Rectal smooth muscle tissue (tissue), 1 donor: ENCODE measurements at regions not wholly inside any gene's neighbourhood (a gene's known extent, or its start where the extent isn't known, plus 50 kb on each side); places are given as distances from the start of the nearest gene placed in this dataset.

Source experiments
- H3K27ac ChIP-seq: one replicate; pipeline ENCODE4 v1.7.0; 2013; ENCODE audit warnings: low read depth, low read length, inconsistent platforms
- H3K27me3 ChIP-seq: one replicate; pipeline ENCODE4 v1.7.0; 2013; ENCODE audit warnings: low read length; ENCODE audit not compliant: control insufficient read depth, insufficient read depth
- H3K36me3 ChIP-seq: one replicate; pipeline ENCODE4 v1.7.0; 2013; ENCODE audit warnings: low read length; ENCODE audit not compliant: control insufficient read depth, insufficient read depth
- H3K4me1 ChIP-seq: one replicate; pipeline ENCODE4 v1.7.0; 2013; ENCODE audit warnings: low read length; ENCODE audit not compliant: control insufficient read depth, insufficient read depth
- H3K4me3 ChIP-seq: one replicate; pipeline ENCODE4 v1.7.0; 2013; ENCODE audit warnings: low read length
- H3K9ac ChIP-seq: one replicate; pipeline ENCODE4 v1.7.0; 2013; ENCODE audit warnings: low read length

DNA sequence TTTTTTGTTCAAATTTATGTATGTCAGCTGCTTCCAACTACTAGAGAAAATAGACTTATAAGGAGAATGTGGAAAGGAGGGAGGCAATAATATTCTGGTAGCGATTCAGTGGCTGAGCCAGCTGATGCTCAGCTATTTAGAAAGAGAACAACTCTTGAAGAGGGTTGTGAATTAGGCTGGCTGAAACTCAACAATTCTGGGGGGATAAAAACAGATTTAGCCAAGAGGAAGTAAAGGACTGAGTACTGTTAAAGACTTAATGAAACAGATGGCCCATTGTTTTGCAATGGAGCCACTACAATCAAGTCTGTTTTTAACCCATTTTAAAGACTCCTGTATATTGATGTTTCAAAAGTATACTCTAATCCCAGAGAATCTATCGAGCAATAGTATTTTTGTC is 1058.9 kb downstream of the C4orf33 start:
- no peaks in the 10 kb centered on the region for H3K36me3 ChIP-seq
- H3K4me3 ChIP-seq: no peak overlapping the region
- no peaks in the 10 kb centered on the region for H3K4me1 ChIP-seq
- H3K9ac ChIP-seq: no peak overlapping the region
- no peak overlapping the region for H3K27ac ChIP-seq
- H3K27me3 ChIP-seq: no peaks in the 10 kb centered on the region

DNA sequence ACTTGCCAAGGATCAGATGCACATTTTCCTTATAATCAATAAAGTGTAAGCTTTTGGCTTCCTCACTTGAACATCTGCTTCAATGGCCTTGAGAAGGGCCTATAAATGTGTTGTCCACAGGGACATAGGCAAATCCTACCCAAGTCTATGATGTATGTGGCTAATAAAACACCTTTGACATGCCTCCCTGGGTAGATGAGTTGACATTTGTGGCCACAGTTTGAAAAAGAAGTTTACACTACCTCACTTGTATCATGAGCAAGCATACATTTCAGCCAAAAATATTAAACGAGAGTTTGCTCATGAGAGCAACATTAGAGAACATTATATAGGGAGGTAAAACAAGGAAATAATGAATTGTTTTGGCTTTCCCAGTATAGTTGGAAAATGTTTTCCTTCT is 1067.7 kb downstream of the C4orf33 start:
- no peaks in the 10 kb centered on the region for H3K36me3 ChIP-seq
- no peaks in the 10 kb centered on the region for H3K4me1 ChIP-seq
- H3K4me3 ChIP-seq: no peak overlapping the region
- no peaks in the 10 kb centered on the region for H3K27me3 ChIP-seq
- no peak overlapping the region for H3K27ac ChIP-seq
- no peak overlapping the region for H3K9ac ChIP-seq

GRCh38 chr4:130165381-130165780 is 1069.4 kb downstream of the C4orf33 start:
- no peaks in the 10 kb centered on the region for H3K36me3 ChIP-seq
- no peak overlapping the region for H3K4me3 ChIP-seq
- no peak overlapping the region for H3K9ac ChIP-seq
- no peaks in the 10 kb centered on the region for H3K27me3 ChIP-seq
- no peaks in the 10 kb centered on the region for H3K4me1 ChIP-seq
- H3K27ac ChIP-seq: no peak overlapping the region

DNA sequence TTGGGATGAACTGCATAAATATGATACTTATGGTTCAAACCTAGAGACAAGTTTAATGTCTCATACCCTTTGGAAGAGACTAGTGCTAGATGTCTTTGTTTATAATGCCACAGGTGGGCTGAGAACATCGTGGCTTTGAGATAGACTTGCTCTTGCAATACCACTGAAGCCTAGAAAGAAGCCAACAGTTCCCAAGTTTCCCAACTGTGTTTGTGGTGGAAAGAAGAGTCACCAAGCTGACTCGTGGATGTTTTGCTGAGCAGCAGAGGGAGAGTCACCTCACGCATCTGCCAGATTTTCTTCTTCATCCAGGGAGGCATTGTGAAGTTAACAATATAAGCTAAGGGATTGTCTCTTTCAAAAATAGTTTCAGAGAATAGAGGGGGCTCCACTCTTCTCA is 1076.2 kb downstream of the C4orf33 start:
- Histone ChIP-seq H3K4me1 (no peaks in the 10 kb centered on the region), H3K4me3 (no peak overlapping the region), H3K27me3 (no peaks in the 10 kb centered on the region), H3K36me3 (no peaks in the 10 kb centered on the region), H3K27ac (no peak overlapping the region), H3K9ac (no peak overlapping the region)

DNA sequence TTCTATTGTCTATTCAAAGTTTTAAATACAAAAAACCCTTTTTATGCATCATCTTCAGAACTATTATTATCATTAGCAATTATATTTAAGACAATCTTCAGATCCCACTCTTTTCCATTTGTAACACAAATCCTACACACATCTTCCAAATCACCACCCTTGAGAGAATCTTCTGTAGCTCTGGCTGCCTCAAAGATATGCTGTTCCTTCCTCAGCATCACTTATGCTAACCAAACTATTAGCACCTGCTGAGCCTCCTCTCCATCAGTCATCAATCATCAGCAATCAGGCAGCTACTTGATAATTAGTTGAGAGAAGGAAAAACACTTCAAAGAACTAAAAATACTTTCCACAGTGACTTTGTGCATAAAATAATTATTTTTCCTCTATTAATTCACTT is 1082.2 kb downstream of the C4orf33 start:
- no peak overlapping the region for H3K4me3 ChIP-seq
- H3K27me3 ChIP-seq: no peaks in the 10 kb centered on the region
- no peak overlapping the region for H3K9ac ChIP-seq
- H3K4me1 ChIP-seq: no peaks in the 10 kb centered on the region
- no peak overlapping the region for H3K27ac ChIP-seq
- H3K36me3 ChIP-seq: no peaks in the 10 kb centered on the region

- Histone ChIP-seq H3K36me3 (no peaks in the 10 kb centered on the region), H3K4me3 (no peak overlapping the region), H3K27me3 (no peaks in the 10 kb centered on the region), H3K9ac (no peak overlapping the region), H3K4me1 (no peaks in the 10 kb centered on the region), H3K27ac (no peak overlapping the region)
Observed at GRCh38 chr4:130183096-130183495, 1087.1 kb downstream of the C4orf33 start.

DNA sequence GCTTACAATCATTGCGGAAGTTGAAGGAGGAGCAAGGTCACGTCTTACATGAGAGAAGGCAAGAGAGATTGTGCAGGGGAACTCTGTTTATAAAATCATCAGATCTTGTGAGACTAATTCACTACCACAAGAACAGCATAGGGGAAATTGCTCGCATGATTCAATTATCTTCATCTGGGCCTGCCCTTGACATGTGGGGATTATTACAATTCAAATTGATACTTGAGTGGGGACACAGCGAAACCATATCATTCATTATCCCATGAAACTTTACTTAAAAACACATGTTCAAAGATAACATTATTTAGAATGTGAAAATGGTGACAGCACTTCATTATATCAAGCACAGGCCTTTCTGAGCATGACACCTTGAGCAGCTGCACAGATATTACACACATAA is 1087.8 kb downstream of the C4orf33 start:
- H3K4me1 ChIP-seq: no peaks in the 10 kb centered on the region
- H3K9ac ChIP-seq: no peak overlapping the region
- H3K4me3 ChIP-seq: no peak overlapping the region
- H3K27me3 ChIP-seq: no peaks in the 10 kb centered on the region
- no peak overlapping the region for H3K27ac ChIP-seq
- H3K36me3 ChIP-seq: no peaks in the 10 kb centered on the region

- no peaks in the 10 kb centered on the region for H3K4me1 ChIP-seq
- H3K27me3 ChIP-seq: no peaks in the 10 kb centered on the region
- no peak overlapping the region for H3K4me3 ChIP-seq
- no peak overlapping the region for H3K9ac ChIP-seq
- no peaks in the 10 kb centered on the region for H3K36me3 ChIP-seq
- no peak overlapping the region for H3K27ac ChIP-seq
Observed at GRCh38 chr4:130185123-130185522, 1089.2 kb downstream of the C4orf33 start.

GRCh38 chr4:130186931-130187330 is 1091.0 kb downstream of the C4orf33 start:
- Histone ChIP-seq H3K27ac (no peak overlapping the region), H3K27me3 (no peaks in the 10 kb centered on the region), H3K36me3 (no peaks in the 10 kb centered on the region), H3K9ac (no peak overlapping the region), H3K4me1 (no peaks in the 10 kb centered on the region), H3K4me3 (no peak overlapping the region)

DNA sequence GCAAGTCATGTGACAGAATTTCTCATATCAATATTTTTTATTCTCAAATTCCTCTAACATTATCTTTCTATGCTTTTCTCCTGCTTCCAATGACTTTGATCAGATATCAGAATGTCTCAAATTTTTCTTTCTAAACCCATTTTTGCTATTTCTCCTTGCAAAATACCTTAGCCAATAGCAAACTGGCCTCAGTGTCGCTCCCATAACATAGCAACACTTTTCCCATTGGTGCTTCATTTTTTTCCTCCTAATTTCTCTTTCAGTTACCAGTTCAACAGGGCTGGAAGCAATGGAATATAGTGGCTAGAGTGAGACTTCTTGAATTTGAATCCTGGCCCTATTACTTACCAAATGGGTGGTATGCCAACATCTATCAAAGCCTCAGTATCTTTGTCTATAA is 1091.6 kb downstream of the C4orf33 start:
- H3K27me3 ChIP-seq: no peaks in the 10 kb centered on the region

GRCh38 chr4:130192787-130193186 is 1096.8 kb downstream of the C4orf33 start:
- no peak overlapping the region for H3K9ac ChIP-seq
- no peaks in the 10 kb centered on the region for H3K4me1 ChIP-seq
- no peak overlapping the region for H3K4me3 ChIP-seq
- H3K36me3 ChIP-seq: no peaks in the 10 kb centered on the region
- no peak overlapping the region for H3K27ac ChIP-seq
- H3K27me3 ChIP-seq: no peaks in the 10 kb centered on the region

More for the DNA sequence above, 1091.6 kb downstream of the C4orf33 start:
- H3K4me1 ChIP-seq: no peaks in the 10 kb centered on the region
- H3K36me3 ChIP-seq: no peaks in the 10 kb centered on the region
- no peak overlapping the region for H3K27ac ChIP-seq
- no peak overlapping the region for H3K9ac ChIP-seq
- no peak overlapping the region for H3K4me3 ChIP-seq

GRCh38 chr4:130197946-130198345 is 1102.0 kb downstream of the C4orf33 start:
- no peak overlapping the region for H3K4me3 ChIP-seq
- H3K4me1 ChIP-seq: no peaks in the 10 kb centered on the region
- H3K36me3 ChIP-seq: no peaks in the 10 kb centered on the region
- H3K27ac ChIP-seq: no peak overlapping the region
- no peak overlapping the region for H3K9ac ChIP-seq
- no peaks in the 10 kb centered on the region for H3K27me3 ChIP-seq

GRCh38 chr4:130203571-130203970 is 1107.6 kb downstream of the C4orf33 start:
- Histone ChIP-seq H3K27me3 (no peaks in the 10 kb centered on the region), H3K27ac (no peak overlapping the region), H3K4me3 (no peak overlapping the region), H3K4me1 (no peaks in the 10 kb centered on the region), H3K36me3 (no peaks in the 10 kb centered on the region), H3K9ac (no peak overlapping the region)
